Astrocyte (in vitro differentiated cells and primary cell): ENCODE measurements at regions not wholly inside any gene's neighbourhood (a gene's known extent, or its start where the extent isn't known, plus 50 kb on each side); places are given as distances from the start of the nearest gene placed in this dataset.

Experiments
- EZH2 ChIP-seq: IDR thresholded peaks from 2 replicates; pipeline ENCODE4 v1.6.1; 2012; ENCODE audit warnings: mild to moderate bottlenecking, low read length, inconsistent platforms; ENCODE audit not compliant: insufficient read depth
- TF ChIP-seq, protein P1 (sequence below): IDR thresholded peaks from 2 replicates; pipeline ENCODE4 v1.5.1; 2011; ENCODE audit warnings: low read depth, mild to moderate bottlenecking, inconsistent platforms, low read length, moderate library complexity; ENCODE audit not compliant: insufficient read depth

DNA sequence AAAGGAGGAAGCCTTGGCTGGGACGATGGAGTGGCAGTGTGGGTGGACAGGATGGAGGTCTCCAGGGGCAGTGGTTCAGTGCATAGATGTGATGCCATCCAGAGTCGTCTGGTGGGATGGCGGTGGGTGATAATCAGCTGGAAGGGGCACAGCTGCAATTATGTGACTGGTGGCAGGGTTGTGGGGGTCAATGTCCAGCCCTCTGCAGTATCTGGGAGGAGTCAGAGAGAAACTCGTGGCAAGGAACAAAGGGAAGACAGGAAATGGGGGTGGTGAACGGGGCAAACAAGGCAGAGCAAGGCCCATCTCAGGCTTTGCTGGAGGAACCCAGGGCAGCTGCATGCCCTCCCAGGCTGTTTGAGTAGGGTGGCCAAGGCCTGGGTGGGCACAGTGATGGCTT lies 118.3 kb upstream of the USP24 start:
- TF ChIP-seq, protein P1, sequence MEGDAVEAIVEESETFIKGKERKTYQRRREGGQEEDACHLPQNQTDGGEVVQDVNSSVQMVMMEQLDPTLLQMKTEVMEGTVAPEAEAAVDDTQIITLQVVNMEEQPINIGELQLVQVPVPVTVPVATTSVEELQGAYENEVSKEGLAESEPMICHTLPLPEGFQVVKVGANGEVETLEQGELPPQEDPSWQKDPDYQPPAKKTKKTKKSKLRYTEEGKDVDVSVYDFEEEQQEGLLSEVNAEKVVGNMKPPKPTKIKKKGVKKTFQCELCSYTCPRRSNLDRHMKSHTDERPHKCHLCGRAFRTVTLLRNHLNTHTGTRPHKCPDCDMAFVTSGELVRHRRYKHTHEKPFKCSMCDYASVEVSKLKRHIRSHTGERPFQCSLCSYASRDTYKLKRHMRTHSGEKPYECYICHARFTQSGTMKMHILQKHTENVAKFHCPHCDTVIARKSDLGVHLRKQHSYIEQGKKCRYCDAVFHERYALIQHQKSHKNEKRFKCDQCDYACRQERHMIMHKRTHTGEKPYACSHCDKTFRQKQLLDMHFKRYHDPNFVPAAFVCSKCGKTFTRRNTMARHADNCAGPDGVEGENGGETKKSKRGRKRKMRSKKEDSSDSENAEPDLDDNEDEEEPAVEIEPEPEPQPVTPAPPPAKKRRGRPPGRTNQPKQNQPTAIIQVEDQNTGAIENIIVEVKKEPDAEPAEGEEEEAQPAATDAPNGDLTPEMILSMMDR: no peak
- TF ChIP-seq EZH2: no peak
